T-helper 1 cell treated with Interleukin-12 subunit alpha and Interleukin-12 subunit beta and Interleukin-4 antibody, amounts not matched to agents 30 ng/mL and 1 ng/mL, for 36 hours (primary cell): ENCODE measurements at regions not wholly inside any gene's neighbourhood (a gene's known extent, or its start where the extent isn't known, plus 50 kb on each side); places are given as distances from the start of the nearest gene placed in this dataset.
"Not testable (repeated sequence)": the region's sequence is repeated elsewhere in the genome, so short reads cannot be mapped to it uniquely, and the experiment has no call there.

Source experiments
- intact Hi-C: fragments of 100-400 bp; cut with micrococcal nuclease; formaldehyde crosslinking; loops from one replicate; pipeline ENCODE4 v1.15.1; 2024

GRCh38 chr2:16225545-16225944 is 285.2 kb downstream of the MYCN start:
- intact Hi-C loops, result no loop called here

- intact Hi-C loops, result no loop called here
Measured at GRCh38 chr2:16225071-16225470, 284.7 kb downstream of the MYCN start.

GRCh38 chr2:16224298-16225045 is 284.1 kb downstream of the MYCN start:
- intact Hi-C loops, result no loop called here

- intact Hi-C loops, result no loop called here
Measured at GRCh38 chr2:16223841-16224177, 283.5 kb downstream of the MYCN start.

- intact Hi-C loops, result no loop called here
Measured at GRCh38 chr2:16223161-16223840, 283.0 kb downstream of the MYCN start.

- intact Hi-C loops, result no loop called here
Measured at GRCh38 chr2:16222326-16222725, 282.0 kb downstream of the MYCN start.

GRCh38 chr2:16221461-16222010 is 281.2 kb downstream of the MYCN start:
- intact Hi-C loops, result no loop called here

- intact Hi-C loops, result no loop called here
Measured at GRCh38 chr2:16219292-16219975, 279.1 kb downstream of the MYCN start.

- intact Hi-C loops, result no loop called here
Measured at GRCh38 chr2:16218625-16219024, 278.3 kb downstream of the MYCN start.

GRCh38 chr2:16218161-16218560 is 277.8 kb downstream of the MYCN start:
- intact Hi-C loops, result no loop called here

- intact Hi-C loops, result not testable (repeated sequence)
Measured at GRCh38 chr2:16217741-16218140, 277.4 kb downstream of the MYCN start.

- intact Hi-C loops, result no loop called here
Measured at GRCh38 chr2:16217291-16217690, 276.9 kb downstream of the MYCN start.

- intact Hi-C loops, result no loop called here
Measured at GRCh38 chr2:16216558-16216945, 276.2 kb downstream of the MYCN start.

- intact Hi-C loops, result no loop called here
Measured at GRCh38 chr2:16215902-16216557, 275.7 kb downstream of the MYCN start.

- intact Hi-C loops, result no loop called here
Measured at GRCh38 chr2:16214861-16215260, 274.5 kb downstream of the MYCN start.

GRCh38 chr2:16214391-16214790 is 274.0 kb downstream of the MYCN start:
- intact Hi-C loops, result no loop called here

GRCh38 chr2:16212321-16212720 is 272.0 kb downstream of the MYCN start:
- intact Hi-C loops, result no loop called here

- intact Hi-C loops, result no loop called here
Measured at GRCh38 chr2:16211341-16211740, 271.0 kb downstream of the MYCN start.

GRCh38 chr2:16210841-16211240 is 270.5 kb downstream of the MYCN start:
- intact Hi-C loops, result no loop called here

- intact Hi-C loops, result no loop called here
Measured at GRCh38 chr2:16209799-16210198, 269.4 kb downstream of the MYCN start.

- intact Hi-C loops, result no loop called here
Measured at GRCh38 chr2:16208921-16209320, 268.6 kb downstream of the MYCN start.
